ENCODE measurements at regions not wholly inside any gene's neighbourhood (a gene's known extent, or its start where the extent isn't known, plus 50 kb on each side); places are given as distances from the start of the nearest gene placed in this dataset.
"Not testable (repeated sequence)": the region's sequence is repeated elsewhere in the genome, so short reads cannot be mapped to it uniquely, and the experiment has no call there.

DNA sequence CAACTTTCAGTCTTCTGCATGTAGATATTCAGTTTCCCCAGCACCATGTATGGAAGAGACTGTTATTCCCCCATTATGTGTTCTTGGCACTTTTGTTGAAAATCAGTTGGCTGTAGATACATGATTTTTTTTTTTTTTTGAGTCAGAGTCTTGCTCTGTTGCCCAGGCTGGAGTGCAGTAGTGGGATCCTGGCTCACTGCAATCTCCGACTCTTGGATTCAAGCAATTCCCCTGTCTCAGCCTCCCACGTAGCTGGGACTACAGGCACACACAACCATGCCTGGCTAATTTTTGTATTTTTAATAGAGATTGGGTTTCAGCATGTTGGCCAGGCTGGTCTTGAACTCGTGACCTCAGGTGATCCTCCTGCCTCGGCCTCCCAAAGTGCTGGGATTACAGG, 201.0 kb upstream of the NMUR2 start:
- H3K4me1 Mint-ChIP-seq; H3K9me3 ChIP-seq (ENCODE audit: control insufficient read depth, low read length, poor library complexity, severe bottlenecking); H3K36me3 Mint-ChIP-seq (ENCODE audit: low read depth); ATAC-seq; H3K4me3 Mint-ChIP-seq; H3K27me3 Mint-ChIP-seq; DNase-seq; H3K27ac Mint-ChIP-seq: not testable (repeated sequence)

GRCh38 chr5:152606776-152607364, 201.8 kb upstream of the NMUR2 start:
- no peak overlapping the region for H3K4me3 Mint-ChIP-seq
- no peak for DNase-seq
- no peaks in the 10 kb centered on the region for H3K4me1 Mint-ChIP-seq
- ATAC-seq: no peak
- no peaks in the 10 kb centered on the region for H3K27me3 Mint-ChIP-seq
- H3K27ac Mint-ChIP-seq: no peak overlapping the region
- no peaks in the 10 kb centered on the region for H3K36me3 Mint-ChIP-seq (ENCODE audit: low read depth)
- no peaks in the 10 kb centered on the region for H3K9me3 ChIP-seq (ENCODE audit: control insufficient read depth, low read length, poor library complexity, severe bottlenecking)

GRCh38 chr5:152607401-152608160, 202.5 kb upstream of the NMUR2 start:
- ATAC-seq: no peak
- Mint-ChIP-seq H3K4me3 (no peak overlapping the region), H3K27me3 (no peaks in the 10 kb centered on the region), H3K36me3 (ENCODE audit: low read depth) (no peaks in the 10 kb centered on the region), H3K27ac (no peak overlapping the region), H3K4me1 (no peaks in the 10 kb centered on the region)
- H3K9me3 ChIP-seq (ENCODE audit: control insufficient read depth, low read length, poor library complexity, severe bottlenecking): no peaks in the 10 kb centered on the region
- DNase-seq: no peak

DNA sequence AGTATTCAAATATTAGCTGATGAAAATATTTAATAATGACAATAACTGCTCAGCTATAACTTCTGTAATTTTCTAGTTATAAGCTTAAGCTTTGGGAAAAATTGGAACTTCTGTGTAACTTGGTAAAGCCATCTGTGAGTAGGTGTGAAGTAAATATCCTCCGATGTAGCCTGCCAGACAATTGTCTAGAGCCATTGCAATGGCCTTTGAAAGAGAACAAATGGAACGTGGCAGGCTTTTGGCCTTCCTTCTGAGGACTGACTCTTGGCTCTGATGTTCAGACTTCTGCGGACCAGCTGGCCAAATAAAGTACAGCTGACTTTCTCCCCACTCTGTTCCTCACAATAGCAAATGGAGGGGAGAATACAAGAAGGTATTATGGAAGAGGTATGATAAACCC, 203.4 kb upstream of the NMUR2 start:
- no peak overlapping the region for H3K4me3 Mint-ChIP-seq
- H3K9me3 ChIP-seq (ENCODE audit: control insufficient read depth, low read length, poor library complexity, severe bottlenecking): no peaks in the 10 kb centered on the region
- DNase-seq: no peak
- no peaks in the 10 kb centered on the region for H3K36me3 Mint-ChIP-seq (ENCODE audit: low read depth)
- H3K4me1 Mint-ChIP-seq: no peaks in the 10 kb centered on the region
- no peak overlapping the region for H3K27ac Mint-ChIP-seq
- ATAC-seq: no peak
- no peaks in the 10 kb centered on the region for H3K27me3 Mint-ChIP-seq

DNA sequence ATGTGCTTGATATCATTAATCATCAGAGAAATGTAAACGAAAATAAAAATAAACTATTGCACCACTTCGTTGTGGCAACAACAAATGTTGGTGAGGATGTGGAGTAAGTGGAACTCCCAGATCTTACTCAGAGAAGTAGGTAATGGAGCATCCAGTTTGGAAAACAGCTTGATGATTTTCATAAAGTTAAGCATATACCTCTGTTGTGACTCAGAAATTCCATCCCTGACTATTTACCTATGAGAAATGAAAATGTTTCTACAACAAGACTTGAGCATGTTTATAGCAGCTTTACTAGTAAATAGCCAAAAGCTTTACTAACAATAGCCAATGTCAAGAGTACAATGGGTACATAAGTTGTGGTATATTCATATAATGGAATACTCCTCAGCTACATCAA, 214.7 kb upstream of the NMUR2 start:
- H3K27me3 Mint-ChIP-seq: peaks cover 10% of the 10 kb centered on the region
- no peaks in the 10 kb centered on the region for H3K36me3 Mint-ChIP-seq (ENCODE audit: low read depth)
- ATAC-seq (no peak), DNase-seq (no peak)
- H3K4me3 Mint-ChIP-seq: no peak overlapping the region
- H3K9me3 ChIP-seq (ENCODE audit: control insufficient read depth, low read length, poor library complexity, severe bottlenecking): no peaks in the 10 kb centered on the region
- H3K27ac Mint-ChIP-seq: no peak overlapping the region
- H3K4me1 Mint-ChIP-seq: no peaks in the 10 kb centered on the region

DNA sequence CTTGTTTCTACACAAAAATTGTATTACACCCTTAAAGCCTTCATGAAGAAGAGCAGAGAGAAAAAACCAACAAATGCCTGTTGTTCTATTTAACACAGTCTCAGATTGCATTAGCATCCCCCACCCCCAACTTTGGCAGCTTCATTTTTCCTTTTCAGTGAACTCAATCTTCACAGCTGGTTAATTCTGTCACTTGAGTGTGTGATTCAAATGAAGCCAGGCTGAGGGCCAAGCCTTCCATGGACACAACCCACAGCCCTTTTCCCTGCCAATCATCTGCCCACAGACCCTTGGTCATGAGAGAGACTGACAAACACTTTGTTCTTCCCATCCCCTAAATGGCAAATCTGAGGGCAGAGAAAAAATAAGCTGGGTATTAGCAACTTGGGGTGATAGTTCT, 217.5 kb upstream of the NMUR2 start:
- Mint-ChIP-seq H3K4me3 (no peak overlapping the region), H3K27ac (no peak overlapping the region), H3K36me3 (ENCODE audit: low read depth) (no peaks in the 10 kb centered on the region), H3K4me1 (no peaks in the 10 kb centered on the region), H3K27me3 (peaks cover 14% of the 10 kb centered on the region)
- ATAC-seq: no peak
- H3K9me3 ChIP-seq (ENCODE audit: control insufficient read depth, low read length, poor library complexity, severe bottlenecking): no peaks in the 10 kb centered on the region
- DNase-seq: no peak

DNA sequence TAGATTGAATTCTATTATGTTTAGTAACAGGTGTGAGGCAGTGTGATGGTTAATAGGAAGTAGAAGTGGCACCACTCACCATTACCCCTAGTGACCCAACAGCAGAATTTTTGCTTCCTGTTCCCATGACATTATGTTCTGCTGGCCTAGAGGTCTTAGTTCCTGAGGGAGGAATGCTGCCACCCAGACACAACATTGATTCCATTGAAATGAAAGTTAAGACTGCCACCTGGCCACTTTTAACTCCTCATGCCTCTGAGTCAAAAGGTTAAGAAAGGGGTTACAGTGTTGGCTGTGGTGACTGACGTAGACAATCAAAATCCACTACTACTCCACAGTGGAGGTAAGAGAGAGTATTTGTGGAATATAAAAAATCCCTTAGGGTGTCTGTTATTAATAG, 218.9 kb upstream of the NMUR2 start:
- no peaks in the 10 kb centered on the region for H3K36me3 Mint-ChIP-seq (ENCODE audit: low read depth)
- H3K27ac Mint-ChIP-seq: no peak overlapping the region
- H3K4me1 Mint-ChIP-seq: no peaks in the 10 kb centered on the region
- no peak for ATAC-seq
- H3K4me3 Mint-ChIP-seq: no peak overlapping the region
- DNase-seq: no peak
- H3K9me3 ChIP-seq (ENCODE audit: control insufficient read depth, low read length, poor library complexity, severe bottlenecking): no peaks in the 10 kb centered on the region
- peaks cover 16% of the 10 kb centered on the region for H3K27me3 Mint-ChIP-seq

DNA sequence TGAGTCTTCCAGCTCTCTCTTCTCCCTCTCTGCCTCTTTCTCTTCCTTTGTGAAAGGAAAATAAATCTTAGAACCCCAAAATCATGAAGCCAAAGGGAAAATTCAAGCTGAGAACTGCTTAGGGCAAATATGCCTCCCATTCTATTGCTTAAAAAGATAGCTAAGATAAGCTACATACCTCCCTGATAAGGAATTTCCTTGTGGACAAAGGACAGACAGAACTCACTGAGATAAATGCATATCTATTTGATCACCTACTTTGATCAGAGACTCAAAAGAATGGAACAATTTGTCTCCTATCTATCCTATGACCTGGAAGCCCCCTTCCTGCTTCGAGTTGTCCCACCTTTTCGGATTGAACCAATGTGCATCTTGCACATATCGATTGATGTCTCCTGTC, 220.6 kb upstream of the NMUR2 start:
- H3K4me3 Mint-ChIP-seq: no peak overlapping the region
- H3K4me1 Mint-ChIP-seq: no peaks in the 10 kb centered on the region
- ATAC-seq (no peak), DNase-seq (no peak)
- H3K27ac Mint-ChIP-seq: no peak overlapping the region
- peaks cover 14% of the 10 kb centered on the region for H3K27me3 Mint-ChIP-seq
- H3K9me3 ChIP-seq (ENCODE audit: control insufficient read depth, low read length, poor library complexity, severe bottlenecking): no peaks in the 10 kb centered on the region
- H3K36me3 Mint-ChIP-seq (ENCODE audit: low read depth): no peaks in the 10 kb centered on the region

DNA sequence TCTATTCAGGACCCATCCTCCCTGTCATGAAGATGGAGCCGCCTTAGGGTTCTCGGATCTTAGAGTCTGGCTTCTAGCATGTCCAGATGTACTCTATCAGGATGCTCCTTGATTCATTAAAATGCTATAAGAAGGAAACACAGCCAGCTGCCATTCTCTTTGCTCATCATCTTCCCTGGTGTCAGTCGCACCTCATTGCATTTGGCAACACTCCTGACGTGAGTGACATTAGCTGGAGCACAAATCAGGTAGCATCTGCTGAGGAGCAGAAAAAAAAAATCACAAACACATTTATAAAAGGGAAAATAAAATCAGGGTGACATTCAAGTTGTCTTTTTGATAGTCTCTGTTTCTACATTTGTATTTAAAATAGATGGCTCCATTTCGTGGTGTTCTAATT, 226.1 kb upstream of the NMUR2 start:
- DNase-seq (no peak), ATAC-seq (no peak)
- Mint-ChIP-seq H3K27ac (no peak overlapping the region), H3K27me3 (peaks cover 6% of the 10 kb centered on the region), H3K4me3 (no peak overlapping the region), H3K4me1 (no peaks in the 10 kb centered on the region), H3K36me3 (ENCODE audit: low read depth) (no peaks in the 10 kb centered on the region)
- no peaks in the 10 kb centered on the region for H3K9me3 ChIP-seq (ENCODE audit: control insufficient read depth, low read length, poor library complexity, severe bottlenecking)

GRCh38 chr5:152632360-152632759, 227.3 kb upstream of the NMUR2 start:
- Mint-ChIP-seq H3K27ac (no peak overlapping the region), H3K27me3 (peaks cover 4% of the 10 kb centered on the region), H3K4me1 (no peaks in the 10 kb centered on the region), H3K36me3 (ENCODE audit: low read depth) (no peaks in the 10 kb centered on the region), H3K4me3 (no peak overlapping the region)
- no peak for DNase-seq
- ATAC-seq: no peak
- H3K9me3 ChIP-seq (ENCODE audit: control insufficient read depth, low read length, poor library complexity, severe bottlenecking): no peaks in the 10 kb centered on the region

- no peak overlapping the region for H3K4me3 Mint-ChIP-seq
- no peaks in the 10 kb centered on the region for H3K9me3 ChIP-seq (ENCODE audit: control insufficient read depth, low read length, poor library complexity, severe bottlenecking)
- H3K4me1 Mint-ChIP-seq: no peaks in the 10 kb centered on the region
- H3K27ac Mint-ChIP-seq: no peak overlapping the region
- no peak for ATAC-seq
- H3K36me3 Mint-ChIP-seq (ENCODE audit: low read depth): no peaks in the 10 kb centered on the region
- no peaks in the 10 kb centered on the region for H3K27me3 Mint-ChIP-seq
- no peak for DNase-seq
These were observed 229.5 kb upstream of the NMUR2 start for GRCh38 chr5:152634586-152634985.

DNA sequence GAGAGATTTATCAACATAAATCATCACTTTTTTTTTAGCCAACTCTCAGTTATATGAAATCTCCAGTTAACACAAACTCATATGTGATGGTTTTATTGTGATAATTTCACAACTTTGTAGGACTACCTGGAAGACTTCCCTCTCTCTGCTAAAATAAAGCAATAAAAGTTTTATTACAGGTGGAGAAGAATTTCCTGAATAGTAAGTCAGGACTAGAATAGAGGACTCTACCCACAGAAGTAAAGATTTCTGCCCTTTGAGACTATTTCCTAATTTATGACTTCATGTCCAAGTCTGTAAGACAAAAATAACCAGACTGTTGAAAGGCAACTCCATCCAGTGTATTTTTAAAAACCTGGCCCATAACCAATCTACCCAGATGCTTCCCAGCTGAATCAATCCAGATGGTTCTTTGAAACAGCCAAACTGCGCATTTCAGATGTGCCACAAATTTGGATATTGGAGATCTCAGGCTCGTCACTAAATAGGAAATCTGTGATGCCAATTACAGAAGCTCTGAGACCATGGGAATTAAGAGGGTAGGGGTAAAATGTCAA, 234.0 kb upstream of the NMUR2 start:
- H3K9me3 ChIP-seq (ENCODE audit: control insufficient read depth, low read length, poor library complexity, severe bottlenecking): no peaks in the 10 kb centered on the region
- no peaks in the 10 kb centered on the region for H3K4me1 Mint-ChIP-seq
- H3K27ac Mint-ChIP-seq: no peak overlapping the region
- no peak overlapping the region for H3K4me3 Mint-ChIP-seq
- DNase-seq (no peak), ATAC-seq (no peak)
- H3K36me3 Mint-ChIP-seq (ENCODE audit: low read depth): no peaks in the 10 kb centered on the region
- no peaks in the 10 kb centered on the region for H3K27me3 Mint-ChIP-seq

DNA sequence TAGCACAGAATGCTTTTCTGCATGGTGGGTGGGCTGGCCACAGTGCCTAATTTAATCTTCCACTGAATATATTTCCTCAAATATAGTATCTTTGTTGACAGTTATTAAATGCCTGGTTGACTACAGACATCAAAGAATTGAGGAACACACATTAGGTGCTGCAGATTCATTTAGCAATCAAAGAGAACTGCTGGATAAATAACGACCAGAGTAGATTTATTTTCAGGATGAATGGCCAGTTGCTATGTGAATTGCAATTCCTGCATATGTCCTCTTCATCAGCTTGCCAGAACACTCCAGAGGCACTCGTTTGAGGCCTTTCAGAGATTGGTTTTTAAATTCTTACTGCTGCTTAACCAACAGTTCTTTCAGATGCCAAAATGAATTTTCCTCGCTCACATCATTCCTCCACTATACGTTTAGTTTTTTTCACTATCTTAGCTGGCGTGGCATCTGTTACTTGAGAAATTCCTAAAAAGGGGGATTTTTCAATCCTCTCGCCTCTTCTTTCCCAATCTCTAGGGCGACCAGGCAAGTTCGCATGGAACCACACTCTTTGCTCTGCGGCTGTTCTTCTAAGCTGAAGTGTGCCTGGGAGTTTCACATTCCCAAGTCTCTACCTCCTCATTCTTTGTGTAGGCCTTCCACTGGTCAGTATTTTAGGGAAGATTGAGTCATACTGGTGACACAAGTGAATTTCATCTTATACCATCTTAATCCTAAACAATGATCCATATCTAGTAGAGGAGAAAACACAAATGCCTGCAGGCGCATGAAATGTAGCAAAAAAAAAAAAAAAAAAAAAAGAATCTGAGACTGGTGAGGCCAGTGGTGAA, 237.1 kb upstream of the NMUR2 start:
- DNase-seq: no peak
- ATAC-seq: no peak
- Mint-ChIP-seq H3K4me1 (no peaks in the 10 kb centered on the region), H3K4me3 (no peak overlapping the region), H3K27me3 (no peaks in the 10 kb centered on the region), H3K27ac (no peak overlapping the region), H3K36me3 (ENCODE audit: low read depth) (no peaks in the 10 kb centered on the region)
- H3K9me3 ChIP-seq (ENCODE audit: control insufficient read depth, low read length, poor library complexity, severe bottlenecking): no peaks in the 10 kb centered on the region

Measured in T-helper 17 cell (primary cell).